Heart left ventricle (tissue), 13 donors: ENCODE measurements at regions not wholly inside any gene's neighbourhood (a gene's known extent, or its start where the extent isn't known, plus 50 kb on each side); places are given as distances from the start of the nearest gene placed in this dataset.

Experiments
- CTCF ChIP-seq, 12 donors: fragments of 200-600 bp; sonication (generic) in 4 of 12; IDR thresholded peaks; one replicate each; pipeline versions ENCODE4 v1.5.0 to v1.8.0; 2018 to 2022; ENCODE audit warnings: antibody characterized with exemption in 12 of 12, mild to moderate bottlenecking in 5 of 12
- POLR2A ChIP-seq, 2 donors: fragments of 450-650 bp; IDR thresholded peaks; one replicate each; pipeline ENCODE4 v1.6.1; 2017; ENCODE audit warnings: antibody characterized with exemption in 2 of 2, mild to moderate bottlenecking in 2 of 2, moderate library complexity in 2 of 2
- donor health status: ischemic (EF 13 %, LVEDD 7.1; RV severe dilation, severe dysfunction).
- donor health status: DM: no; HTN: yes; CAD: no.
- donor health status: DM: no; HTN: no; CAD: no.
- donor health status: ischemic (EF 25% LVEDD 6.9; RV normal size, moderate dysfunction).
- donor health status: ischemic (EF 25% LVEDD 5.7; RV mildly dilated, moderate dysfunction).
- donor health status: ischemic (EF 35%, LVEDD 5.7; RV mildly dilated, moderate dysfunction).
- donor health status: nonischemic (EF 11% LVEDD 7.7; RV severe dilation, severe dysfunction).
- donor health status: DM: yes; HTN: yes; CAD: no.
- donor health status: PGD.
- donor health status: ischemic (EF 29% LVEDD 5.4; RV normal size, mild dysfunction).
- donor health status: nonischemic (EF 23%, LVEDD 6.1; RV moderate dilation, normal function).

- TF ChIP-seq CTCF (IDR thresholded peaks at IDR 0.05) (no peak), POLR2A (IDR thresholded peaks at IDR 0.05) (no peak)
Observed at GRCh38 chr13:18996627-18997051, 185.0 kb downstream of the TUBA3C start.
